Transverse colon (tissue), 4 donors: ENCODE measurements at regions not wholly inside any gene's neighbourhood (a gene's known extent, or its start where the extent isn't known, plus 50 kb on each side); places are given as distances from the start of the nearest gene placed in this dataset.

Experiments used
- DNase-seq: peaks from one replicate; pipeline ENCODE4 v3.0.0-alpha.2; 2019
- H3K27ac ChIP-seq, 4 donors: fragments of 200-600 bp; sonication (generic); 2 replicates each; pipeline ENCODE4 v1.5.1; 2016 to 2018; ENCODE audit warnings: inconsistent platforms in 4 of 4
- H3K27me3 ChIP-seq: fragments of 200-600 bp; sonication (generic); 2 replicates; pipeline ENCODE4 v1.5.1; 2017; ENCODE audit warnings: inconsistent platforms
- H3K36me3 ChIP-seq, 4 donors: fragments of 200-600 bp; sonication (generic); 2 replicates each; pipeline ENCODE4 v1.5.1; 2017 to 2019; ENCODE audit warnings: inconsistent platforms in 4 of 4
- H3K4me1 ChIP-seq, 4 donors: fragments of 200-600 bp; sonication (generic); 2 replicates each; pipeline ENCODE4 v1.5.1; 2017 to 2020; ENCODE audit warnings: inconsistent platforms in 4 of 4
- H3K4me3 ChIP-seq, 4 donors: fragments of 200-600 bp; sonication (generic); 1 replicate in 1 of 4; 2 replicates in 3 of 4; pipeline versions ENCODE4 v1.5.1 to v1.6.1; 2017 to 2019; ENCODE audit warnings: inconsistent platforms in 4 of 4
- H3K9me3 ChIP-seq, 2 donors: fragments of 200-600 bp; sonication (generic); 2 replicates each; pipeline ENCODE4 v1.5.1; 2017 to 2019; ENCODE audit warnings: inconsistent platforms in 2 of 2
- EP300 ChIP-seq: sonication (generic); formaldehyde crosslinking; IDR thresholded peaks from one replicate; pipeline ENCODE4 v1.6.1; 2017; ENCODE audit warnings: antibody characterized with exemption, low read depth
- POLR2A ChIP-seq: fragments of 450-650 bp; IDR thresholded peaks from one replicate; pipeline ENCODE4 v1.6.1; 2016; ENCODE audit warnings: antibody characterized with exemption, mild to moderate bottlenecking, moderate library complexity
- POLR2AphosphoS5 ChIP-seq, 3 donors: sonication (generic); formaldehyde crosslinking; IDR thresholded peaks; one replicate each; pipeline ENCODE4 v1.6.1; 2016; ENCODE audit warnings: antibody characterized with exemption in 3 of 3
- WGBS, 2 donors: methylation state at CpG; one replicate each; pipeline ENCODE4 v1.1.5; 2018; ENCODE audit warnings: low coverage in 1 of 2; 5-methylcytosine and 5-hydroxymethylcytosine counted together
- in situ Hi-C, 4 donors: fragments of 200-750 bp; cut with MboI; loops; one replicate each; pipeline versions ENCODE4 v1.15.0 to v1.15.1; 2017; ENCODE audit warnings: low sequenced_read_pairs in 3 of 4, low pct_ligation_motif_present in 1 of 4, low pct_unique_long_range_greater_than_20kb in 1 of 4
- intact Hi-C: fragments of 100-400 bp; cut with DNase I; formaldehyde crosslinking; loops from one replicate; pipeline ENCODE4 v1.15.1; 2023; ENCODE audit warnings: low total_unique reads
- TF ChIP-seq, protein P1 (sequence below), 5 experiments: fragments of 200-600 bp in 3 of 5; fragments of 450-650 bp in 2 of 5; sonication (generic) in 3 of 5; IDR thresholded peaks; 1 replicate in 2 of 5; 2 replicates in 3 of 5; pipeline ENCODE4 v1.5.1; 2016 to 2017; ENCODE audit warnings: antibody characterized with exemption in 5 of 5, inconsistent platforms in 3 of 5, mild to moderate bottlenecking in 2 of 5, moderate library complexity in 1 of 5

DNA sequence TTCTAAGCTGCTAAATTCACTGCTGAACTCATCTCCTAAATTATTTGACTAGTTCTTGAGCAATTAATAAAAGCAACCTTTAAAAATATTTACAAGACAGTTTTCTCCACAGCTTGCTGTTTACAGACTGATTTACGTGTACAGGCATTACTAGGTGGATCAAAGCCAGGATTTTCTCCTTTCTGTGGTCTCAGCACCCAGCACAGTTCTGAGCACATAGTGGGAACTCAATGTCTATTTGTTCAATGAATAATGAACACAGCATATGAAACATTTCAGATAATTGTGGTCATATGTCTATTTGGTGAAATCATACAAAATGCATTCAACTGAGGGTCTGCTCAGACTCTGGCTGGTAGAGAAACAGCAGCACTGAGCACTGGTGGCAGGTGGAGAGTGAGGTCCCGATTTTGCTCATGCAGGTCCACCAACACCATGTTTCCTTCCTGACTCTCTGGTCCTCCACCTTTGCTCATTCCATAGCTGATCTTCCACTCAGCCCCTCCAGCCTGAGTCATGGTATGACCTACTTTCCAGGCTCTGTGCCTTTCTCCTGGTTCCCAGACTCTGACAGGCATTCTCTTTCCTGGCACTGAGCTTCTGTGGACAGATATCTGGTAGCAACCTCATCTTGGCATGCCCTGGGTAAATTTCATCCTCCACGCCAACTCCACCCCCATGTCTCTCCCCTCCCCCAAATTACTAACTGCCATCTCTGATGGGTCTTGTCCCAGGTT lies 311.3 kb downstream of the TGFB2 start:
- Histone ChIP-seq H3K9me3 (no peaks in the 10 kb centered on the region), H3K4me3 (no peak overlapping the region), H3K4me1 (no peaks in the 10 kb centered on the region), H3K36me3 (no peaks in the 10 kb centered on the region), H3K27ac (no peak overlapping the region), H3K27me3 (no peaks in the 10 kb centered on the region)
- DNase-seq: no peak
- in situ Hi-C loops: no loop called here
- intact Hi-C loops: no loop called here
- TF ChIP-seq POLR2A (no peak), EP300 (no peak), POLR2AphosphoS5 (IDR thresholded peaks at IDR 0.05) (no peak)
- TF ChIP-seq, protein P1, sequence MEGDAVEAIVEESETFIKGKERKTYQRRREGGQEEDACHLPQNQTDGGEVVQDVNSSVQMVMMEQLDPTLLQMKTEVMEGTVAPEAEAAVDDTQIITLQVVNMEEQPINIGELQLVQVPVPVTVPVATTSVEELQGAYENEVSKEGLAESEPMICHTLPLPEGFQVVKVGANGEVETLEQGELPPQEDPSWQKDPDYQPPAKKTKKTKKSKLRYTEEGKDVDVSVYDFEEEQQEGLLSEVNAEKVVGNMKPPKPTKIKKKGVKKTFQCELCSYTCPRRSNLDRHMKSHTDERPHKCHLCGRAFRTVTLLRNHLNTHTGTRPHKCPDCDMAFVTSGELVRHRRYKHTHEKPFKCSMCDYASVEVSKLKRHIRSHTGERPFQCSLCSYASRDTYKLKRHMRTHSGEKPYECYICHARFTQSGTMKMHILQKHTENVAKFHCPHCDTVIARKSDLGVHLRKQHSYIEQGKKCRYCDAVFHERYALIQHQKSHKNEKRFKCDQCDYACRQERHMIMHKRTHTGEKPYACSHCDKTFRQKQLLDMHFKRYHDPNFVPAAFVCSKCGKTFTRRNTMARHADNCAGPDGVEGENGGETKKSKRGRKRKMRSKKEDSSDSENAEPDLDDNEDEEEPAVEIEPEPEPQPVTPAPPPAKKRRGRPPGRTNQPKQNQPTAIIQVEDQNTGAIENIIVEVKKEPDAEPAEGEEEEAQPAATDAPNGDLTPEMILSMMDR (IDR thresholded peaks at IDR 0.05): no peak
- 60 to 62% methylated on average over 1 to 3 of the region's 3 CpGs for WGBS, 2 donors

DNA sequence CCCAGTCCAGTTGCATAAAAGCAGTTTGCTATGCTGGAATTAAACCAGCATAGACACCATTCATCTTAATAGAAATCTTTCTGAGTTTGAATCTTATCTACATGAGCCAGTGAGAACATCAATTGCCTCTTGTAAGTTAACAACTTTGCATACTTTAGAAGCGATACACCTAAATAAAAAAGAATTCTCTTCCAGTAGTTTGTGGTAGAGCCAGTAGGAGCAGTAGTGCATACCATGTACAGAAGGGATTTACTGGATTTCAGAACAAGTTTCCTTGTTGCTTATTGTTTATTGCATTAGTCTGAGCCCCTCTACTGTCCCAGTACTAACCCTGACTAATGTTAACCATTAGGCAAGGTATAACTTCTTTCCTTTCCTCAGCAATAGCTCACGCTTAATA lies 313.1 kb downstream of the TGFB2 start:
- whole genome bisulfite sequencing, 2 donors: 86 to 93% methylated on average over 2 of the region's 2 CpGs
- no peak overlapping the region for H3K4me3 ChIP-seq
- no peaks in the 10 kb centered on the region for H3K4me1 ChIP-seq
- DNase-seq: no peak
- intact Hi-C loops: no loop called here
- in situ Hi-C loops: no loop called here
- H3K36me3 ChIP-seq: no peaks in the 10 kb centered on the region
- H3K27me3 ChIP-seq: no peaks in the 10 kb centered on the region
- TF ChIP-seq, protein P1 (IDR thresholded peaks at IDR 0.05): no peak
- TF ChIP-seq POLR2AphosphoS5 (IDR thresholded peaks at IDR 0.05): no peak
- no peak for TF ChIP-seq EP300
- TF ChIP-seq POLR2A: no peak
- H3K9me3 ChIP-seq: no peaks in the 10 kb centered on the region
- no peak overlapping the region for H3K27ac ChIP-seq

DNA sequence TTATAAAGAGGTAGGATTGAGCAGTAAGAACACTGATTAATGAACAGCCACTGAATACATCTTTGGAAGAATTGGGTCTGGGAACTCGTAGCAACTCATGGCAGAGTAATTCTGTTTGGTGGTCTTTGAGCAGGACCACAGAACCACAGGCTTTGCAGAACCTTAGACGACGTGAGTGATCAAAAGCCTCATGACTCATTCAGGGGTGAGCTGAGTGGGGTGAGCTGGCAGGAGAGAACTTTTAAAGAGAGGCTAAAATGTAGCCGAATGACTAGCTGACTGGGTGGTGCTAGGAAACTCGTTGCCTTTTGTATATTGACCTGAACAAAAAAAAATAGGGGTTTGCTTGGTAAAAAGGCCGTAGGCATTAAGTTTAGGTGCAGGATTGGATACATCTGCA lies 313.8 kb downstream of the TGFB2 start:
- H3K36me3 ChIP-seq: no peaks in the 10 kb centered on the region
- H3K27ac ChIP-seq: no peak overlapping the region
- intact Hi-C loops: no loop called here
- H3K27me3 ChIP-seq: no peaks in the 10 kb centered on the region
- no peaks in the 10 kb centered on the region for H3K9me3 ChIP-seq
- no peak overlapping the region for H3K4me3 ChIP-seq
- in situ Hi-C loops: no loop called here
- H3K4me1 ChIP-seq: no peaks in the 10 kb centered on the region
- no peak for DNase-seq
- TF ChIP-seq EP300 (no peak), POLR2AphosphoS5 (IDR thresholded peaks at IDR 0.05) (no peak), POLR2A (no peak)
- TF ChIP-seq, protein P1 (IDR thresholded peaks at IDR 0.05): no peak
- 56 to 60% methylated on average over 6 of the region's 6 CpGs for WGBS, 2 donors

DNA sequence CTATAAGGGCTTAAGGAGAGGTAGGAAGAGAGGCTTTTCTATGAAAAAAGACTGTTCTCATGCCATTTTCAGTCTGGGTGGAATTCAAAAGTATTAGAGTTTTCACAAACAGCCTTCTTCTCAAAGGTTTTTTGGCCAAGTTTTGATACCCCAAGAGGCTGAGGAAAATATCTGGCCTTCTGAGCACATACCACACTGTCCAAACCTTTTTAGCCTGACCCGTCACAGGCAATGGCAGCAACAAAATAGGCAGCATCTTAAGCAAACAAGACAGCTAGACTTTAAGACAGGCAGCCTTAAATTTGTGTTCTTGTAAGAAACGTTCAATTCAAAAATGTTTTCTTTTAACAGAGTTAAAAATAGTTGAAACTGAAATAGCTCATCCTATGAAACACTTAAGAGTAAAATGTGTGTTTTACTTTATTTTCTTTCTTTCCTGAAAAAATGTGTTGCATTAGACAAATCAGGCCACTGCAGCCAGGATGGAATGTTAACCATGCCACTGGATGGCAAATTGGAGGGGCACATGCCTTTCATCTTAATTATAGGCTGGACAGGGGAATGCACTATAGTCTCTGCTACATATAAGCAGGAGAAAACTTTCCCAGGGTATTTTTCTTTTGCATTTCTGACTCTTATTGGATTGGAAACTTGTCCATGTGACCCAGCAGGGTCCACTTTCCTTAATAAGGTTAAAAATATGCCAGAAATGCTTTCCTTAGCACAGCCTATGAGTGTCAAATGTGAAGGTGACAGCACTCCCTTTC lies 315.0 kb downstream of the TGFB2 start:
- Histone ChIP-seq H3K4me1 (no peaks in the 10 kb centered on the region), H3K9me3 (no peaks in the 10 kb centered on the region), H3K27ac (no peak overlapping the region), H3K27me3 (no peaks in the 10 kb centered on the region), H3K36me3 (no peaks in the 10 kb centered on the region), H3K4me3 (no peak overlapping the region)
- in situ Hi-C loops (no loop called here), intact Hi-C loops (no loop called here)
- WGBS, 2 donors: 48 to 60% methylated on average over 2 of the region's 2 CpGs
- no peak for DNase-seq
- TF ChIP-seq POLR2A (no peak), POLR2AphosphoS5 (IDR thresholded peaks at IDR 0.05) (no peak), EP300 (no peak)
- TF ChIP-seq, protein P1 (IDR thresholded peaks at IDR 0.05): no peak
